Activated CD4-positive, alpha-beta T cell treated with anti-CD3 and anti-CD28 coated beads, Interleukin-2, amount 10 ng/mL, durations not matched to agents 24 days and 14 days (primary cell): ENCODE measurements at regions not wholly inside any gene's neighbourhood (a gene's known extent, or its start where the extent isn't known, plus 50 kb on each side); places are given as distances from the start of the nearest gene placed in this dataset.
"Not testable (repeated sequence)": the region's sequence is repeated elsewhere in the genome, so short reads cannot be mapped to it uniquely, and the experiment has no call there.

Source experiments
- DNase-seq: peaks from one replicate; pipeline ENCODE4 v3.0.0; 2022
- H3K27ac Mint-ChIP-seq: one replicate; pipeline ENCODE4 v1.8.0; 2022; ENCODE audit warnings: mild to moderate bottlenecking, mixed read lengths
- H3K27me3 Mint-ChIP-seq: one replicate; pipeline ENCODE4 v1.8.0; 2022; ENCODE audit warnings: mixed read lengths
- H3K36me3 Mint-ChIP-seq: one replicate; pipeline ENCODE4 v1.8.0; 2022; ENCODE audit warnings: low read depth, mild to moderate bottlenecking, mixed read lengths
- H3K4me1 Mint-ChIP-seq: one replicate; pipeline ENCODE4 v1.8.0; 2021; ENCODE audit warnings: mixed read lengths
- H3K4me3 Mint-ChIP-seq: one replicate; pipeline ENCODE4 v1.8.0; 2022; ENCODE audit warnings: mild to moderate bottlenecking, moderate library complexity, mixed read lengths
- H3K9me3 Mint-ChIP-seq: one replicate; pipeline ENCODE4 v1.8.0; 2021; ENCODE audit warnings: mixed read lengths
- intact Hi-C: fragments of 100-400 bp; cut with micrococcal nuclease; formaldehyde crosslinking; loops from one replicate; pipeline ENCODE4 v1.15.1; 2023

- H3K27ac Mint-ChIP-seq, intact Hi-C loops, H3K4me1 Mint-ChIP-seq, DNase-seq, H3K9me3 Mint-ChIP-seq, H3K4me3 Mint-ChIP-seq, H3K36me3 Mint-ChIP-seq, H3K27me3 Mint-ChIP-seq: not testable (repeated sequence)
Measured at GRCh38 chr15:24211742-24212476, 463.7 kb upstream of the NPAP1 start.

- no peak for DNase-seq
- H3K27ac Mint-ChIP-seq, result no peak overlapping the region
- no peak overlapping the region for H3K4me3 Mint-ChIP-seq
- intact Hi-C loops, result no loop called here
- no peaks in the 10 kb centered on the region for H3K4me1 Mint-ChIP-seq
- no peaks in the 10 kb centered on the region for H3K27me3 Mint-ChIP-seq
- H3K36me3 Mint-ChIP-seq, result no peaks in the 10 kb centered on the region
- peaks cover 4% of the 10 kb centered on the region for H3K9me3 Mint-ChIP-seq
Measured at GRCh38 chr15:24223739-24224138, 451.8 kb upstream of the NPAP1 start.

GRCh38 chr15:24224161-24224560, 451.4 kb upstream of the NPAP1 start:
- Mint-ChIP-seq H3K27ac (no peak overlapping the region), H3K36me3 (no peaks in the 10 kb centered on the region), H3K4me3 (no peak overlapping the region), H3K27me3 (no peaks in the 10 kb centered on the region), H3K9me3 (peaks cover 7% of the 10 kb centered on the region), H3K4me1 (no peaks in the 10 kb centered on the region)
- no peak for DNase-seq
- intact Hi-C loops, result no loop called here

- DNase-seq, intact Hi-C loops, H3K4me3 Mint-ChIP-seq, H3K27ac Mint-ChIP-seq, H3K4me1 Mint-ChIP-seq, H3K9me3 Mint-ChIP-seq, H3K27me3 Mint-ChIP-seq, H3K36me3 Mint-ChIP-seq: not testable (repeated sequence)
Measured at GRCh38 chr15:24228922-24229321, 446.7 kb upstream of the NPAP1 start.

- H3K4me1 Mint-ChIP-seq, H3K27me3 Mint-ChIP-seq, H3K9me3 Mint-ChIP-seq, DNase-seq, H3K27ac Mint-ChIP-seq, H3K36me3 Mint-ChIP-seq, H3K4me3 Mint-ChIP-seq, intact Hi-C loops: not testable (repeated sequence)
Measured at GRCh38 chr15:24233134-24233533, 442.4 kb upstream of the NPAP1 start.

GRCh38 chr15:24240580-24240979, 435.0 kb upstream of the NPAP1 start:
- H3K27ac Mint-ChIP-seq, H3K4me1 Mint-ChIP-seq, intact Hi-C loops, DNase-seq, H3K4me3 Mint-ChIP-seq, H3K36me3 Mint-ChIP-seq, H3K27me3 Mint-ChIP-seq: not testable (repeated sequence)
- H3K9me3 Mint-ChIP-seq, result peaks cover 11% of the 10 kb centered on the region

GRCh38 chr15:24259106-24259505, 416.5 kb upstream of the NPAP1 start:
- H3K27ac Mint-ChIP-seq, intact Hi-C loops, H3K27me3 Mint-ChIP-seq, H3K36me3 Mint-ChIP-seq, H3K4me3 Mint-ChIP-seq, H3K4me1 Mint-ChIP-seq, DNase-seq: not testable (repeated sequence)
- peaks cover 15% of the 10 kb centered on the region for H3K9me3 Mint-ChIP-seq

GRCh38 chr15:24260407-24260806, 415.2 kb upstream of the NPAP1 start:
- H3K27me3 Mint-ChIP-seq, H3K27ac Mint-ChIP-seq, H3K4me3 Mint-ChIP-seq, H3K36me3 Mint-ChIP-seq, H3K4me1 Mint-ChIP-seq, intact Hi-C loops, DNase-seq: not testable (repeated sequence)
- peaks cover 11% of the 10 kb centered on the region for H3K9me3 Mint-ChIP-seq

- H3K36me3 Mint-ChIP-seq, DNase-seq, H3K27me3 Mint-ChIP-seq, intact Hi-C loops, H3K4me3 Mint-ChIP-seq, H3K27ac Mint-ChIP-seq, H3K4me1 Mint-ChIP-seq: not testable (repeated sequence)
- H3K9me3 Mint-ChIP-seq, result peaks cover 11% of the 10 kb centered on the region
Measured at GRCh38 chr15:24260854-24261253, 414.7 kb upstream of the NPAP1 start.

GRCh38 chr15:24268536-24269165, 406.9 kb upstream of the NPAP1 start:
- H3K9me3 Mint-ChIP-seq, H3K36me3 Mint-ChIP-seq, DNase-seq: not testable (repeated sequence)

GRCh38 chr15:24269166-24269571, 406.4 kb upstream of the NPAP1 start:
- Mint-ChIP-seq H3K36me3 (no peaks in the 10 kb centered on the region), H3K4me1 (no peaks in the 10 kb centered on the region), H3K27me3 (no peaks in the 10 kb centered on the region), H3K4me3 (no peak overlapping the region), H3K9me3 (peaks cover 3% of the 10 kb centered on the region), H3K27ac (no peak overlapping the region)
- DNase-seq, result no peak
- intact Hi-C loops, result no loop called here

More at GRCh38 chr15:24268536-24269165, 406.9 kb upstream of the NPAP1 start:
- intact Hi-C loops, H3K4me3 Mint-ChIP-seq, H3K4me1 Mint-ChIP-seq, H3K27me3 Mint-ChIP-seq, H3K27ac Mint-ChIP-seq: not testable (repeated sequence)

GRCh38 chr15:24269923-24270322, 405.7 kb upstream of the NPAP1 start:
- Mint-ChIP-seq H3K36me3 (no peaks in the 10 kb centered on the region), H3K4me3 (no peak overlapping the region), H3K4me1 (no peaks in the 10 kb centered on the region), H3K27ac (no peak overlapping the region), H3K9me3 (no peaks in the 10 kb centered on the region), H3K27me3 (no peaks in the 10 kb centered on the region)
- intact Hi-C loops, result no loop called here
- no peak for DNase-seq

GRCh38 chr15:24271496-24272244, 403.9 kb upstream of the NPAP1 start:
- H3K36me3 Mint-ChIP-seq, H3K9me3 Mint-ChIP-seq, H3K4me3 Mint-ChIP-seq, H3K27ac Mint-ChIP-seq, H3K4me1 Mint-ChIP-seq, intact Hi-C loops, DNase-seq, H3K27me3 Mint-ChIP-seq: not testable (repeated sequence)

- Mint-ChIP-seq H3K27ac (no peak overlapping the region), H3K4me3 (no peak overlapping the region), H3K4me1 (no peaks in the 10 kb centered on the region), H3K9me3 (peaks cover 4% of the 10 kb centered on the region), H3K36me3 (no peaks in the 10 kb centered on the region), H3K27me3 (no peaks in the 10 kb centered on the region)
- DNase-seq, result no peak
- intact Hi-C loops, result no loop called here
Measured at GRCh38 chr15:24292837-24293236, 382.7 kb upstream of the NPAP1 start.
